ENCODE measurements at regions not wholly inside any gene's neighbourhood (a gene's known extent, or its start where the extent isn't known, plus 50 kb on each side); places are given as distances from the start of the nearest gene placed in this dataset.
"Not testable (repeated sequence)": the region's sequence is repeated elsewhere in the genome, so short reads cannot be mapped to it uniquely, and the experiment has no call there.

GRCh38 chr21:25457946-25458345, 149.3 kb downstream of the MRPL39 start:
- Histone ChIP-seq H3K27ac (ENCODE audit: low read depth, low read length) (no peak overlapping the region), H3K4me1 (ENCODE audit: insufficient read depth, low read length) (no peaks in the 10 kb centered on the region)
- WGBS = 83% methylated on average over 4 of the region's 5 CpGs

GRCh38 chr21:25457411-25457810, 149.9 kb downstream of the MRPL39 start:
- H3K9ac ChIP-seq (ENCODE audit: low read depth, low read length) = no peak overlapping the region
- WGBS = no CpG with 5 or more reads among the region's 1 CpG
- H3K36me3 ChIP-seq (ENCODE audit: insufficient read depth, low read length) = no peaks in the 10 kb centered on the region
- no peaks in the 10 kb centered on the region for H3K9me3 ChIP-seq (ENCODE audit: insufficient read depth, low read depth, low read length)
- no peak overlapping the region for H3K27ac ChIP-seq (ENCODE audit: low read depth, low read length)
- H3K4me1 ChIP-seq (ENCODE audit: insufficient read depth, low read length) = no peaks in the 10 kb centered on the region
- no peaks in the 10 kb centered on the region for H3K27me3 ChIP-seq (ENCODE audit: insufficient read depth, low read length)
- no peak overlapping the region for H3K4me3 ChIP-seq (ENCODE audit: low read length)

More at GRCh38 chr21:25457946-25458345, 149.3 kb downstream of the MRPL39 start:
- Histone ChIP-seq H3K9ac (ENCODE audit: low read depth, low read length) (no peak overlapping the region), H3K36me3 (ENCODE audit: insufficient read depth, low read length) (no peaks in the 10 kb centered on the region), H3K4me3 (ENCODE audit: low read length) (no peak overlapping the region), H3K9me3 (ENCODE audit: insufficient read depth, low read depth, low read length) (no peaks in the 10 kb centered on the region), H3K27me3 (ENCODE audit: insufficient read depth, low read length) (no peaks in the 10 kb centered on the region)

DNA sequence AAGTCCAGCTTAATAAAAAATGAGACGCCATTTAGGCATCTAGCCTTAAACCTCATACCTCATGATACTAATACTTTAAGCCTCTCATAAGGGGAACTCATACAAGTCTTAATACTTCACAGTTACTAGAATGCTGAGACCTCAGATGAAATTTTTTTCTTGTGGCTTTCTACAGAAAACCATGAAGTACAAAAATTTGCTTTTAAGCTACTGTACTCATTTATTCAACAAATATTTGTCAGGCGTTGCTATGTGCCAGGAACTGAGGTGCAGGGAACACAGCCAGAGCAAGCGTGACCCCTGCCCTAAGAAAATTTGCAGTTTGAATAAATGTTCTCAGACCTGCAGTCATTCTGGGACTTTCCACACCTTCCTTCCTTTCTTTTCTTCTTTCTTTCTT, 150.6 kb downstream of the MRPL39 start:
- Histone ChIP-seq H3K9me3 (ENCODE audit: insufficient read depth, low read depth, low read length) (no peaks in the 10 kb centered on the region), H3K36me3 (ENCODE audit: insufficient read depth, low read length) (no peaks in the 10 kb centered on the region), H3K27me3 (ENCODE audit: insufficient read depth, low read length) (no peaks in the 10 kb centered on the region), H3K27ac (ENCODE audit: low read depth, low read length) (no peak overlapping the region), H3K4me1 (ENCODE audit: insufficient read depth, low read length) (no peaks in the 10 kb centered on the region), H3K4me3 (ENCODE audit: low read length) (no peak overlapping the region), H3K9ac (ENCODE audit: low read depth, low read length) (no peak overlapping the region)
- WGBS = 94% methylated on average over 3 of the region's 3 CpGs

DNA sequence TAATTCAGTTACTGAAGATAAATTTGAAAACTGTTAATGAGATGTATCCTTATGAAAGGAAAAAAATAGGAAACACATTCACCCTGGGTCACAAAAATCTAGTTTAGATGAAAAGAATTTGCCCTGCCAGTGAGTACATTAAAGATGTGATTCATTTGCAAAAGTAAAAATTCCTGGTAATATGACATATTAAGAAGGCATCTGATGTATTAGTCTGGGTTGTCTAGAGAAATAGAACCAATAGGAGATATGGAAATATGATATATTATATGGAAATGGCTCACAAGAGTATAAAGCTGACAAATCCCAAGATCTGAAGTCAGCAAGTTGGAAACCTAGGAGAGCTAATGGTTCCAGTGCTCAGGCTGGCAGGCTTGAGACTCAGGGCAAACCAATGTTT, 153.8 kb downstream of the MRPL39 start:
- no peaks in the 10 kb centered on the region for H3K36me3 ChIP-seq (ENCODE audit: insufficient read depth, low read length)
- no peaks in the 10 kb centered on the region for H3K9me3 ChIP-seq (ENCODE audit: insufficient read depth, low read depth, low read length)
- H3K27me3 ChIP-seq (ENCODE audit: insufficient read depth, low read length) = no peaks in the 10 kb centered on the region
- no peak overlapping the region for H3K4me3 ChIP-seq (ENCODE audit: low read length)
- no peak overlapping the region for H3K27ac ChIP-seq (ENCODE audit: low read depth, low read length)
- H3K9ac ChIP-seq (ENCODE audit: low read depth, low read length) = no peak overlapping the region
- no peaks in the 10 kb centered on the region for H3K4me1 ChIP-seq (ENCODE audit: insufficient read depth, low read length)

DNA sequence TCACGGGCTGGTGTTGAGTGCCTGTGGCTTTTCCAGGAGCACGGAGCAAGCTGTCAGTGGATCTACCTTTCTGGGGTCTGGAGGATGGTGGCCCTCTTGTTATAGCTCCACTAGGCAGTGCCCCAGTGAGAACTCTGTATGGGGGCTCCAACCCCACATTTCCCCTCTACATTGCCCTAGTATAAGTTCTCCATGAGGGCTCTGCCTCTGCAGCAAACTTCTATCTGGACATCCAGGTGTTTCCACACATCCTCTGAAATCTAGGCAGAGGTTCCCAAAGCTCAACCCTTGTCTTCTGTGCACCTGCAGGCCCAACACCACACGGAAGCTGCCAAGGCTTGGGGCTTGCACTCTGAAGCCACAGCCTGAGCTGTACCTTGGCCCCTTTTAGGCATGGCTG, 157.3 kb downstream of the MRPL39 start:
- H3K9ac ChIP-seq (ENCODE audit: low read depth, low read length) = no peak overlapping the region
- no peak overlapping the region for H3K27ac ChIP-seq (ENCODE audit: low read depth, low read length)
- H3K4me1 ChIP-seq (ENCODE audit: insufficient read depth, low read length) = no peaks in the 10 kb centered on the region
- no peak overlapping the region for H3K4me3 ChIP-seq (ENCODE audit: low read length)
- no peaks in the 10 kb centered on the region for H3K27me3 ChIP-seq (ENCODE audit: insufficient read depth, low read length)
- no peaks in the 10 kb centered on the region for H3K36me3 ChIP-seq (ENCODE audit: insufficient read depth, low read length)
- 87% methylated on average over 3 of the region's 3 CpGs for WGBS
- 0 out of 2 replicates have a peak, but pooled peaks cover 2% of the 10 kb centered on the region for H3K9me3 ChIP-seq (ENCODE audit: insufficient read depth, low read depth, low read length)

DNA sequence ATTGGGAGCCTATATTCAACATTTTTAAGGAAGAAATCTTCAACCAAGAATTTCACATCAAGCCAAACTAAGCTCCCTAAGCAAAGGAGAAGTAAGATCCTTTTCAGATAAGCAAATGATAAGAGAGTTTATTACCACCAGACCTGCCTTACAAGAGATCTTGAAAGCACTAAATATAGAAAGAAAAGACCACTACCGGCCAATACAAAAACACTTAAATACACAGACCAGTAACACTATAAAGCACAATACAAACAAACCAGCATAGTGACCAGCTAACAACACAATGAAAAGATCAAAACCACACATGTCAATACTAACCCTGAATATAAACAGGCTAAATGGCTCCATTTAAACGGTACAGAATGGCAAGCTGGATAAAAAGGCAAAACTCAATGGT, 165.4 kb downstream of the MRPL39 start:
- WGBS = 88% methylated on average over 2 of the region's 2 CpGs
- Histone ChIP-seq H3K27ac (ENCODE audit: low read depth, low read length) (no peak overlapping the region), H3K27me3 (ENCODE audit: insufficient read depth, low read length) (no peaks in the 10 kb centered on the region), H3K4me1 (ENCODE audit: insufficient read depth, low read length) (no peaks in the 10 kb centered on the region), H3K36me3 (ENCODE audit: insufficient read depth, low read length) (no peaks in the 10 kb centered on the region), H3K9me3 (ENCODE audit: insufficient read depth, low read depth, low read length) (no peaks in the 10 kb centered on the region), H3K4me3 (ENCODE audit: low read length) (no peak overlapping the region), H3K9ac (ENCODE audit: low read depth, low read length) (no peak overlapping the region)

GRCh38 chr21:25437465-25437864, 169.8 kb downstream of the MRPL39 start:
- H3K36me3 ChIP-seq (ENCODE audit: insufficient read depth, low read length); H3K4me1 ChIP-seq (ENCODE audit: insufficient read depth, low read length); H3K27me3 ChIP-seq (ENCODE audit: insufficient read depth, low read length); H3K9ac ChIP-seq (ENCODE audit: low read depth, low read length); H3K9me3 ChIP-seq (ENCODE audit: insufficient read depth, low read depth, low read length); H3K27ac ChIP-seq (ENCODE audit: low read depth, low read length); H3K4me3 ChIP-seq (ENCODE audit: low read length): not testable (repeated sequence)
- 79% methylated on average over 2 of the region's 2 CpGs for WGBS

DNA sequence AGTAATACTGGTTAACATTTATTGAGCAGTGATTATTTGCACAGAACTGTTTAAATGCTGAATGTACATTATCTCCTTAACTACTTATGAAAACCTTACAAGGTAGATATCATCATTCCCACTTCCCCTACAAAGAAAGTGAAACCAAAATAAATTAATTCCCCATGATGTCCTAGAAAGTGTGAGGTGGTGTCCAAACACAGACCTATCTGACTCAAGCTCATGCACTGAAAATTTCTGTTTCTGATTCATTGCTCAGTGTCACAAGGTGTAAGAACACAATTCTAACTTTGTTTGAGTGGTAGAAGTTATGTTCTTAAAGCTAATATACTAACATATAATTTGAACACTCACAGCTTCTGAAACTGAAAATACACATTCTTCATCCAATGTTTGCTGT, 178.7 kb downstream of the MRPL39 start:
- Histone ChIP-seq H3K27ac (ENCODE audit: low read depth, low read length) (no peak overlapping the region), H3K4me3 (ENCODE audit: low read length) (no peak overlapping the region), H3K27me3 (ENCODE audit: insufficient read depth, low read length) (no peaks in the 10 kb centered on the region), H3K36me3 (ENCODE audit: insufficient read depth, low read length) (no peaks in the 10 kb centered on the region), H3K9ac (ENCODE audit: low read depth, low read length) (no peak overlapping the region), H3K4me1 (ENCODE audit: insufficient read depth, low read length) (no peaks in the 10 kb centered on the region), H3K9me3 (ENCODE audit: insufficient read depth, low read depth, low read length) (no peaks in the 10 kb centered on the region)

DNA sequence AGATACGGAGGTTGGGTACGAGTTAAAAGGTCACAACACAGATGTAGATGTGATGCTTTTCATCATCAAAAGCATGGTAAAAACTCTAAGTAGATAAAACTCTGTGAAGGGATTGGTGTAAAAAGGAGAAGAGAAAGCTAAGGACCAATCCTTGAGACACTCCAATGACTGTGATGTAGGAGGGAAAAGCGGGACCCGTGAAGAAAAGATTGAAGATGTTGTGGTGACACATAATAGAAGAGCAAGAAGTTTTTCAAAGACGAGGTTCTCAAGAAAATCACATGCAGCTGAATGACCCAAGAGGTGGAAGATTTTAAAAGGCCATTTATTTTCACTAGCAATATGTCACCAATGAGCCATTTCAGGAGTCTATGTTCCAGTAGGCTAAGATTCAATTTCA, 179.5 kb downstream of the MRPL39 start:
- Histone ChIP-seq H3K27ac (ENCODE audit: low read depth, low read length) (no peak overlapping the region), H3K4me1 (ENCODE audit: insufficient read depth, low read length) (no peaks in the 10 kb centered on the region), H3K27me3 (ENCODE audit: insufficient read depth, low read length) (no peaks in the 10 kb centered on the region), H3K9me3 (ENCODE audit: insufficient read depth, low read depth, low read length) (no peaks in the 10 kb centered on the region), H3K36me3 (ENCODE audit: insufficient read depth, low read length) (no peaks in the 10 kb centered on the region), H3K4me3 (ENCODE audit: low read length) (no peak overlapping the region), H3K9ac (ENCODE audit: low read depth, low read length) (no peak overlapping the region)
- 94% methylated on average over 5 of the region's 5 CpGs for WGBS

DNA sequence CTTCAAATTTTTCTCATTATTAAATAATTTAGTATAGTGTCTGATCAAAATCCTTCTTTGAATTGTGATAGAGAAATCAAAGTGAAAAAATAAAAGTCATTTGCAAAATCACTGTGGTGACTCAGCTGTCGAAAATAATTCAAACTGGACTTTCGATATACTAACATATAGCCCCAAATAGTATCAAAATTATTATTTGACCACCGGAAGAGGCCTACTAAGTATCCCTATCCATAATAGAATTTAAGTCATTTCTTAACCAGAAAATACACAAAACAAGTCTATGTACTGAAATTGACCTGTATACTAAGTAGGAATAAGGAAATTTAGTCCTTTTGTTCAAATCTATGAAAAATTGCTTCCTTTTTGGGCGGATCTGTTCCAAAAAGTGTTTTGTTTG, 180.7 kb downstream of the MRPL39 start:
- Histone ChIP-seq H3K27ac (ENCODE audit: low read depth, low read length) (no peak overlapping the region), H3K4me3 (ENCODE audit: low read length) (no peak overlapping the region), H3K9me3 (ENCODE audit: insufficient read depth, low read depth, low read length) (no peaks in the 10 kb centered on the region), H3K36me3 (ENCODE audit: insufficient read depth, low read length) (no peaks in the 10 kb centered on the region), H3K9ac (ENCODE audit: low read depth, low read length) (no peak overlapping the region), H3K4me1 (ENCODE audit: insufficient read depth, low read length) (no peaks in the 10 kb centered on the region), H3K27me3 (ENCODE audit: insufficient read depth, low read length) (no peaks in the 10 kb centered on the region)
- WGBS = 93% methylated on average over 4 of the region's 4 CpGs

DNA sequence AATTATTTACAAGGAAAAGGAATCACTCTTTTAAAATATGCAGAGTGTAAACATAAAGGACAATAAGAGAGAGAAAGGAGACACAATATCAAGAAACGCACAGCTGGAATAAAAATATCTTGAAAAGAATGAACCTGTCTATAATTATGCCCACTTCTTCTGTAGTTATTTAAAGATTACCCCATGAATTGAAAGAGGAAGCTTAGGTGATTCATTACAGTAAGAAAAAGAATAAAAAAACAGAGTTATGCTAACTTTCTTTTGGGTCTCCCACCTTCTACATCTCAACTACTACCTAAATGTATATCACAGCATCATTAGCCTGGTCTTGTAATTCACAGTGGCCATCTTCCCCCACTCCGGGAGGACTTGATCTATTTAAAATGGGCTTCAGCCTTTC, 182.1 kb downstream of the MRPL39 start:
- H3K4me3 ChIP-seq (ENCODE audit: low read length) = no peak overlapping the region
- no peaks in the 10 kb centered on the region for H3K27me3 ChIP-seq (ENCODE audit: insufficient read depth, low read length)
- H3K9me3 ChIP-seq (ENCODE audit: insufficient read depth, low read depth, low read length) = no peaks in the 10 kb centered on the region
- no peaks in the 10 kb centered on the region for H3K4me1 ChIP-seq (ENCODE audit: insufficient read depth, low read length)
- no peak overlapping the region for H3K27ac ChIP-seq (ENCODE audit: low read depth, low read length)
- H3K36me3 ChIP-seq (ENCODE audit: insufficient read depth, low read length) = no peaks in the 10 kb centered on the region
- no peak overlapping the region for H3K9ac ChIP-seq (ENCODE audit: low read depth, low read length)
- 89% methylated on average over 1 of the region's 2 CpGs for WGBS

- H3K36me3 ChIP-seq (ENCODE audit: insufficient read depth, low read length) = no peaks in the 10 kb centered on the region
- no peak overlapping the region for H3K27ac ChIP-seq (ENCODE audit: low read depth, low read length)
- H3K4me3 ChIP-seq (ENCODE audit: low read length) = no peak overlapping the region
- H3K27me3 ChIP-seq (ENCODE audit: insufficient read depth, low read length) = no peaks in the 10 kb centered on the region
- WGBS = 97% methylated on average over 2 of the region's 2 CpGs
- no peaks in the 10 kb centered on the region for H3K4me1 ChIP-seq (ENCODE audit: insufficient read depth, low read length)
- no peak overlapping the region for H3K9ac ChIP-seq (ENCODE audit: low read depth, low read length)
- H3K9me3 ChIP-seq (ENCODE audit: insufficient read depth, low read depth, low read length) = no peaks in the 10 kb centered on the region
Observed at GRCh38 chr21:25424634-25425033, 182.6 kb downstream of the MRPL39 start.

Data from HUES64 (cell line).